SH-SY5Y (cell line): ENCODE measurements at regions not wholly inside any gene's neighbourhood (a gene's known extent, or its start where the extent isn't known, plus 50 kb on each side); places are given as distances from the start of the nearest gene placed in this dataset.

Experiments used
- GATA2 ChIP-seq: IDR thresholded peaks from 2 replicates; pipeline ENCODE4 v1.6.1; 2011; ENCODE audit warnings: mild to moderate bottlenecking, low read depth, low read length
- GATA3 ChIP-seq: IDR thresholded peaks from 2 replicates; pipeline ENCODE4 v1.6.1; 2011; ENCODE audit warnings: low read depth, mild to moderate bottlenecking, low read length, moderate library complexity

GRCh38 chr4:18252052-18252451 lies 230.5 kb upstream of the LCORL start:
- TF ChIP-seq GATA2 (no peak), GATA3 (no peak)
